ENCODE measurements at regions not wholly inside any gene's neighbourhood (a gene's known extent, or its start where the extent isn't known, plus 50 kb on each side); places are given as distances from the start of the nearest gene placed in this dataset.
A peak's percentile ranks its signal among the peaks of the same experiment; 100 is the strongest.

GRCh38 chr7:21305455-21306235, 122.2 kb upstream of the SP4 start:
- Histone ChIP-seq H3K27me3 (ENCODE audit: control insufficient read depth, insufficient read depth, low read length) (no peaks in the 10 kb centered on the region), H3K27ac (ENCODE audit: low read depth, low read length) (no peak overlapping the region), H3K9me3 (ENCODE audit: control insufficient read depth, insufficient read depth, low read length) (no peaks in the 10 kb centered on the region), H3K36me3 (ENCODE audit: control insufficient read depth, insufficient read depth, low read length) (no peaks in the 10 kb centered on the region), H3K4me1 (ENCODE audit: control insufficient read depth, insufficient read depth, low read length) (no peaks in the 10 kb centered on the region), H3K4me3 (ENCODE audit: low read depth, low read length) (no peak overlapping the region)
- WGBS (ENCODE audit: insufficient coverage) = 92% methylated on average over 1 of the region's 3 CpGs
- no peak for DNase-seq (ENCODE audit: low read depth in 4 of 6, low spot score in 6 of 6)

- H3K4me3 ChIP-seq (ENCODE audit: low read depth, low read length) = no peak overlapping the region
- peak in 1 of 6 donors; percentile 10 for DNase-seq (ENCODE audit: low read depth in 4 of 6, low spot score in 6 of 6)
- 88% methylated on average over 1 of the region's 2 CpGs for WGBS (ENCODE audit: insufficient coverage)
- no peaks in the 10 kb centered on the region for H3K27me3 ChIP-seq (ENCODE audit: control insufficient read depth, insufficient read depth, low read length)
- H3K9me3 ChIP-seq (ENCODE audit: control insufficient read depth, insufficient read depth, low read length) = no peaks in the 10 kb centered on the region
- no peak overlapping the region for H3K27ac ChIP-seq (ENCODE audit: low read depth, low read length)
- H3K36me3 ChIP-seq (ENCODE audit: control insufficient read depth, insufficient read depth, low read length) = no peaks in the 10 kb centered on the region
- no peaks in the 10 kb centered on the region for H3K4me1 ChIP-seq (ENCODE audit: control insufficient read depth, insufficient read depth, low read length)
These were observed 112.9 kb upstream of the SP4 start for GRCh38 chr7:21314954-21315353.

GRCh38 chr7:21317966-21318915, 109.6 kb upstream of the SP4 start:
- peak in 2 of 6 donors; percentile 63 to 77 for DNase-seq (ENCODE audit: low read depth in 4 of 6, low spot score in 6 of 6)
- Histone ChIP-seq H3K36me3 (ENCODE audit: control insufficient read depth, insufficient read depth, low read length) (no peaks in the 10 kb centered on the region), H3K27ac (ENCODE audit: low read depth, low read length) (no peak overlapping the region)

GRCh38 chr7:21318916-21319270, 109.0 kb upstream of the SP4 start:
- WGBS (ENCODE audit: insufficient coverage) = 100% methylated on average over 1 of the region's 1 CpG
- no peak overlapping the region for H3K4me3 ChIP-seq (ENCODE audit: low read depth, low read length)
- no peak for DNase-seq (ENCODE audit: low read depth in 4 of 6, low spot score in 6 of 6)
- H3K9me3 ChIP-seq (ENCODE audit: control insufficient read depth, insufficient read depth, low read length) = no peaks in the 10 kb centered on the region
- no peaks in the 10 kb centered on the region for H3K27me3 ChIP-seq (ENCODE audit: control insufficient read depth, insufficient read depth, low read length)
- H3K36me3 ChIP-seq (ENCODE audit: control insufficient read depth, insufficient read depth, low read length) = no peaks in the 10 kb centered on the region
- H3K27ac ChIP-seq (ENCODE audit: low read depth, low read length) = no peak overlapping the region
- H3K4me1 ChIP-seq (ENCODE audit: control insufficient read depth, insufficient read depth, low read length) = no peaks in the 10 kb centered on the region

More at GRCh38 chr7:21317966-21318915, 109.6 kb upstream of the SP4 start:
- Histone ChIP-seq H3K9me3 (ENCODE audit: control insufficient read depth, insufficient read depth, low read length) (no peaks in the 10 kb centered on the region), H3K4me1 (ENCODE audit: control insufficient read depth, insufficient read depth, low read length) (no peaks in the 10 kb centered on the region), H3K4me3 (ENCODE audit: low read depth, low read length) (no peak overlapping the region), H3K27me3 (ENCODE audit: control insufficient read depth, insufficient read depth, low read length) (no peaks in the 10 kb centered on the region)
- WGBS (ENCODE audit: insufficient coverage) = 33% methylated on average over 1 of the region's 6 CpGs

- Histone ChIP-seq H3K4me1 (ENCODE audit: control insufficient read depth, insufficient read depth, low read length) (no peaks in the 10 kb centered on the region), H3K27ac (ENCODE audit: low read depth, low read length) (no peak overlapping the region), H3K36me3 (ENCODE audit: control insufficient read depth, insufficient read depth, low read length) (no peaks in the 10 kb centered on the region), H3K27me3 (ENCODE audit: control insufficient read depth, insufficient read depth, low read length) (no peaks in the 10 kb centered on the region), H3K4me3 (ENCODE audit: low read depth, low read length) (no peak overlapping the region), H3K9me3 (ENCODE audit: control insufficient read depth, insufficient read depth, low read length) (no peaks in the 10 kb centered on the region)
- no peak for DNase-seq (ENCODE audit: low read depth in 4 of 6, low spot score in 6 of 6)
These were observed 101.6 kb upstream of the SP4 start for GRCh38 chr7:21326241-21326640.

GRCh38 chr7:21326921-21327320, 101.0 kb upstream of the SP4 start:
- 65% methylated on average over 2 of the region's 3 CpGs for WGBS (ENCODE audit: insufficient coverage)
- DNase-seq (ENCODE audit: low read depth in 4 of 6, low spot score in 6 of 6) = peak in 1 of 6 donors; percentile 23
- H3K4me3 ChIP-seq (ENCODE audit: low read depth, low read length) = no peak overlapping the region
- no peak overlapping the region for H3K27ac ChIP-seq (ENCODE audit: low read depth, low read length)
- H3K27me3 ChIP-seq (ENCODE audit: control insufficient read depth, insufficient read depth, low read length) = no peaks in the 10 kb centered on the region
- H3K4me1 ChIP-seq (ENCODE audit: control insufficient read depth, insufficient read depth, low read length) = no peaks in the 10 kb centered on the region
- H3K36me3 ChIP-seq (ENCODE audit: control insufficient read depth, insufficient read depth, low read length) = no peaks in the 10 kb centered on the region
- no peaks in the 10 kb centered on the region for H3K9me3 ChIP-seq (ENCODE audit: control insufficient read depth, insufficient read depth, low read length)

- Histone ChIP-seq H3K36me3 (ENCODE audit: control insufficient read depth, insufficient read depth, low read length) (no peaks in the 10 kb centered on the region), H3K27ac (ENCODE audit: low read depth, low read length) (no peak overlapping the region), H3K9me3 (ENCODE audit: control insufficient read depth, insufficient read depth, low read length) (no peaks in the 10 kb centered on the region), H3K4me3 (ENCODE audit: low read depth, low read length) (no peak overlapping the region), H3K27me3 (ENCODE audit: control insufficient read depth, insufficient read depth, low read length) (no peaks in the 10 kb centered on the region), H3K4me1 (ENCODE audit: control insufficient read depth, insufficient read depth, low read length) (no peaks in the 10 kb centered on the region)
- DNase-seq (ENCODE audit: low read depth in 4 of 6, low spot score in 6 of 6) = no peak
- no CpG with 5 or more reads among the region's 4 CpGs for WGBS (ENCODE audit: insufficient coverage)
These were observed 100.2 kb upstream of the SP4 start for GRCh38 chr7:21327422-21328409.

GRCh38 chr7:21330462-21331178, 97.3 kb upstream of the SP4 start:
- Histone ChIP-seq H3K27me3 (ENCODE audit: control insufficient read depth, insufficient read depth, low read length) (no peaks in the 10 kb centered on the region), H3K4me3 (ENCODE audit: low read depth, low read length) (no peak overlapping the region), H3K27ac (ENCODE audit: low read depth, low read length) (no peak overlapping the region), H3K4me1 (ENCODE audit: control insufficient read depth, insufficient read depth, low read length) (no peaks in the 10 kb centered on the region), H3K9me3 (ENCODE audit: control insufficient read depth, insufficient read depth, low read length) (no peaks in the 10 kb centered on the region), H3K36me3 (ENCODE audit: control insufficient read depth, insufficient read depth, low read length) (no peaks in the 10 kb centered on the region)
- 95% methylated on average over 25 of the region's 31 CpGs for WGBS (ENCODE audit: insufficient coverage)
- DNase-seq (ENCODE audit: low read depth in 4 of 6, low spot score in 6 of 6) = no peak

- H3K9me3 ChIP-seq (ENCODE audit: control insufficient read depth, insufficient read depth, low read length) = no peaks in the 10 kb centered on the region
- H3K36me3 ChIP-seq (ENCODE audit: control insufficient read depth, insufficient read depth, low read length) = no peaks in the 10 kb centered on the region
- H3K4me3 ChIP-seq (ENCODE audit: low read depth, low read length) = no peak overlapping the region
- WGBS (ENCODE audit: insufficient coverage) = 100% methylated on average over 1 of the region's 1 CpG
- H3K27me3 ChIP-seq (ENCODE audit: control insufficient read depth, insufficient read depth, low read length) = no peaks in the 10 kb centered on the region
- H3K27ac ChIP-seq (ENCODE audit: low read depth, low read length) = no peak overlapping the region
- no peaks in the 10 kb centered on the region for H3K4me1 ChIP-seq (ENCODE audit: control insufficient read depth, insufficient read depth, low read length)
- no peak for DNase-seq (ENCODE audit: low read depth in 4 of 6, low spot score in 6 of 6)
These were observed 93.0 kb upstream of the SP4 start for GRCh38 chr7:21334906-21335305.

Data from spinal cord (tissue), 9 donors.